Astrocyte (in vitro differentiated cells and primary cell): ENCODE measurements at regions not wholly inside any gene's neighbourhood (a gene's known extent, or its start where the extent isn't known, plus 50 kb on each side); places are given as distances from the start of the nearest gene placed in this dataset.

Experiments used
- DNase-seq: peaks from one replicate; pipeline ENCODE4 v3.0.0-alpha.2; 2010; ENCODE audit warnings: low read depth
- FAIRE-seq: peaks from 2 replicates; lab custom pipeline; 2011; peaks lifted over from hg19 to GRCh38; lab: Jason Lieb, UNC
- H2AFZ ChIP-seq: 2 replicates; pipeline ENCODE4 v1.6.0; 2012; ENCODE audit warnings: low read depth, low read length, inconsistent platforms
- H3K27ac ChIP-seq: 2 replicates; pipeline ENCODE4 v1.5.1; 2011; ENCODE audit warnings: low read depth, low read length, inconsistent platforms
- H3K27me3 ChIP-seq: 2 replicates; pipeline ENCODE4 v1.6.0; 2011; ENCODE audit warnings: low read length, inconsistent platforms; ENCODE audit not compliant: insufficient read depth
- H3K36me3 ChIP-seq: 2 replicates; pipeline ENCODE4 v1.5.1; 2011; ENCODE audit warnings: low read length, inconsistent platforms; ENCODE audit not compliant: insufficient read depth
- H3K4me1 ChIP-seq: 2 replicates; pipeline ENCODE4 v1.5.1; 2011; ENCODE audit warnings: low read length, inconsistent platforms; ENCODE audit not compliant: insufficient read depth
- H3K4me2 ChIP-seq: 2 replicates; pipeline ENCODE4 v1.6.0; 2012; ENCODE audit warnings: low read length, inconsistent platforms
- H3K4me3 ChIP-seq: 2 replicates; pipeline ENCODE4 v1.5.1; 2011; ENCODE audit warnings: low read depth, mild to moderate bottlenecking, low read length, inconsistent platforms; ENCODE audit not compliant: insufficient read depth
- H3K79me2 ChIP-seq: 2 replicates; pipeline ENCODE4 v1.6.0; 2012; ENCODE audit warnings: mild to moderate bottlenecking, low read length, inconsistent platforms; ENCODE audit not compliant: insufficient read depth
- H3K9ac ChIP-seq: 2 replicates; pipeline ENCODE4 v1.6.0; 2012; ENCODE audit warnings: mild to moderate bottlenecking, low read length, inconsistent platforms
- H3K9me3 ChIP-seq: 2 replicates; pipeline ENCODE4 v1.5.1; 2012; ENCODE audit warnings: low read depth, mild to moderate bottlenecking, low read length, inconsistent platforms; ENCODE audit not compliant: insufficient read depth
- H4K20me1 ChIP-seq: 2 replicates; pipeline ENCODE4 v1.6.0; 2012; ENCODE audit warnings: low read length, inconsistent platforms; ENCODE audit not compliant: insufficient read depth
- H3K27ac Mint-ChIP-seq: one replicate; pipeline ENCODE4 v1.8.0; 2021; ENCODE audit warnings: mild to moderate bottlenecking, mixed read lengths; ENCODE audit not compliant: unreplicated experiment
- H3K27me3 Mint-ChIP-seq: one replicate; pipeline ENCODE4 v1.8.0; 2021; ENCODE audit warnings: low read depth, mixed read lengths; ENCODE audit not compliant: unreplicated experiment
- H3K36me3 Mint-ChIP-seq: one replicate; pipeline ENCODE4 v1.8.0; 2021; ENCODE audit warnings: low read depth, mixed read lengths; ENCODE audit not compliant: unreplicated experiment
- H3K4me1 Mint-ChIP-seq: one replicate; pipeline ENCODE4 v1.8.0; 2021; ENCODE audit warnings: low read depth, mixed read lengths; ENCODE audit not compliant: unreplicated experiment
- H3K4me3 Mint-ChIP-seq: one replicate; pipeline ENCODE4 v1.8.0; 2021; ENCODE audit warnings: mild to moderate bottlenecking, moderate library complexity, mixed read lengths; ENCODE audit not compliant: unreplicated experiment
- H3K9me3 Mint-ChIP-seq: one replicate; pipeline ENCODE4 v1.8.0; 2021; ENCODE audit warnings: mild to moderate bottlenecking, mixed read lengths; ENCODE audit not compliant: unreplicated experiment
- CTCF ChIP-seq: IDR thresholded peaks from 2 replicates; pipeline ENCODE4 v1.5.1; 2011; ENCODE audit warnings: low read depth, mild to moderate bottlenecking, inconsistent platforms, low read length, moderate library complexity; ENCODE audit not compliant: insufficient read depth
- EZH2 ChIP-seq: IDR thresholded peaks from 2 replicates; pipeline ENCODE4 v1.6.1; 2012; ENCODE audit warnings: mild to moderate bottlenecking, low read length, inconsistent platforms; ENCODE audit not compliant: insufficient read depth

GRCh38 chr12:39036105-39036504 lies 130.7 kb upstream of the CPNE8 start:
- FAIRE-seq (no peak), DNase-seq (no peak)
- Histone ChIP-seq H3K79me2 (no peaks in the 10 kb centered on the region), H3K27me3 (no peaks in the 10 kb centered on the region), H3K4me2 (no peak overlapping the region), H3K9me3 (no peaks in the 10 kb centered on the region), H3K36me3 (no peaks in the 10 kb centered on the region), H3K9ac (no peak overlapping the region), H4K20me1 (no peaks in the 10 kb centered on the region), H3K27ac (no peak overlapping the region), H3K4me1 (no peaks in the 10 kb centered on the region), H3K4me3 (no peak overlapping the region), H2AFZ (no peak overlapping the region)
- no peak for TF ChIP-seq CTCF
- no peak for TF ChIP-seq EZH2
- H3K36me3 Mint-ChIP-seq: no peaks in the 10 kb centered on the region
- no peak overlapping the region for H3K4me3 Mint-ChIP-seq
- H3K4me1 Mint-ChIP-seq: no peaks in the 10 kb centered on the region
- H3K27me3 Mint-ChIP-seq: no peaks in the 10 kb centered on the region
- H3K27ac Mint-ChIP-seq: no peak overlapping the region
- no peaks in the 10 kb centered on the region for H3K9me3 Mint-ChIP-seq

- no peak for FAIRE-seq
- Mint-ChIP-seq H3K9me3 (no peaks in the 10 kb centered on the region), H3K27ac (no peak overlapping the region)
Observed at GRCh38 chr12:39033782-39034181, 128.4 kb upstream of the CPNE8 start.

More at GRCh38 chr12:39033782-39034181, 128.4 kb upstream of the CPNE8 start:
- no peak for TF ChIP-seq EZH2
- TF ChIP-seq CTCF: no peak
- no peak for DNase-seq
- H3K4me1 ChIP-seq: no peaks in the 10 kb centered on the region
- H2AFZ ChIP-seq: no peak overlapping the region
- no peaks in the 10 kb centered on the region for H3K27me3 ChIP-seq
- Mint-ChIP-seq H3K4me3 (no peak overlapping the region), H3K36me3 (no peaks in the 10 kb centered on the region), H3K27me3 (no peaks in the 10 kb centered on the region), H3K4me1 (no peaks in the 10 kb centered on the region)
- no peak overlapping the region for H3K4me3 ChIP-seq
- no peaks in the 10 kb centered on the region for H3K79me2 ChIP-seq
- H3K36me3 ChIP-seq: no peaks in the 10 kb centered on the region
- no peaks in the 10 kb centered on the region for H4K20me1 ChIP-seq
- no peak overlapping the region for H3K27ac ChIP-seq
- no peaks in the 10 kb centered on the region for H3K9me3 ChIP-seq
- H3K4me2 ChIP-seq: no peak overlapping the region
- H3K9ac ChIP-seq: no peak overlapping the region
